ENCODE measurements at regions not wholly inside any gene's neighbourhood (a gene's known extent, or its start where the extent isn't known, plus 50 kb on each side); places are given as distances from the start of the nearest gene placed in this dataset.

GRCh38 chr9:23215688-23216087 is 610.4 kb downstream of the ELAVL2 start:
- no peak overlapping the region for H3K27ac ChIP-seq
- H3K9me3 ChIP-seq, result no peaks in the 10 kb centered on the region
- no peak overlapping the region for H3K4me3 ChIP-seq
- no peaks in the 10 kb centered on the region for H3K36me3 ChIP-seq
- intact Hi-C loops (cut with DNase I), result no loop called here
- H3K27me3 ChIP-seq (replicated peaks; ENCODE audit: insufficient read depth), result no peaks in the 10 kb centered on the region
- WGBS, result 71% methylated on average over 5 of the region's 5 CpGs
- no peaks in the 10 kb centered on the region for H3K4me1 ChIP-seq (replicated peaks)
- TF ChIP-seq POLR2AphosphoS5 (IDR thresholded peaks at IDR 0.05) (no peak), POLR2A (IDR thresholded peaks at IDR 0.05) (no peak)
- TF ChIP-seq, protein P1, sequence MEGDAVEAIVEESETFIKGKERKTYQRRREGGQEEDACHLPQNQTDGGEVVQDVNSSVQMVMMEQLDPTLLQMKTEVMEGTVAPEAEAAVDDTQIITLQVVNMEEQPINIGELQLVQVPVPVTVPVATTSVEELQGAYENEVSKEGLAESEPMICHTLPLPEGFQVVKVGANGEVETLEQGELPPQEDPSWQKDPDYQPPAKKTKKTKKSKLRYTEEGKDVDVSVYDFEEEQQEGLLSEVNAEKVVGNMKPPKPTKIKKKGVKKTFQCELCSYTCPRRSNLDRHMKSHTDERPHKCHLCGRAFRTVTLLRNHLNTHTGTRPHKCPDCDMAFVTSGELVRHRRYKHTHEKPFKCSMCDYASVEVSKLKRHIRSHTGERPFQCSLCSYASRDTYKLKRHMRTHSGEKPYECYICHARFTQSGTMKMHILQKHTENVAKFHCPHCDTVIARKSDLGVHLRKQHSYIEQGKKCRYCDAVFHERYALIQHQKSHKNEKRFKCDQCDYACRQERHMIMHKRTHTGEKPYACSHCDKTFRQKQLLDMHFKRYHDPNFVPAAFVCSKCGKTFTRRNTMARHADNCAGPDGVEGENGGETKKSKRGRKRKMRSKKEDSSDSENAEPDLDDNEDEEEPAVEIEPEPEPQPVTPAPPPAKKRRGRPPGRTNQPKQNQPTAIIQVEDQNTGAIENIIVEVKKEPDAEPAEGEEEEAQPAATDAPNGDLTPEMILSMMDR (IDR thresholded peaks at IDR 0.05), result no peak
- no peak for DNase-seq (ENCODE audit: low spot score)

DNA sequence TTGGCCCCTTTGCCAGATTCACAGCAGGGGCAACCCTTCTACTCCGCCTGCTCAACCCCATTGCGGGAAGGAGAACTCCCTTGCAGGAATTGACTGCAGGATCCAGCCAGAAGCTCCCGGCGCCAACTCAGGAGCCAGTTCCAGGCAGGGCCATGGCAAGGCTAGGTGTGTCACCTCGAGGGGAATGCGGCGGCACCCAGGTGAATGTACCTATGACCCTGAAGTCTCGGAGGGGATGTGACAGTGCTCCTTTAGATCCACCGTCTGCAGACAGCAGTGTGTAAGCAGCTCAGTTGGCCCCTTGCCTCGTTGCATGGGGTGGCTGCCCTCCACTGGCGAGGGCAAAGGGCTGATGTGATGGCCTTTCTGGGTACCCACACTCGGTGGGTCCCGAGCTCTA is 606.6 kb downstream of the ELAVL2 start:
- H3K4me1 ChIP-seq (replicated peaks), result no peaks in the 10 kb centered on the region
- H3K27me3 ChIP-seq (replicated peaks; ENCODE audit: insufficient read depth), result no peaks in the 10 kb centered on the region
- no peak overlapping the region for H3K27ac ChIP-seq
- TF ChIP-seq POLR2A (IDR thresholded peaks at IDR 0.05) (no peak), POLR2AphosphoS5 (IDR thresholded peaks at IDR 0.05) (no peak)
- TF ChIP-seq, protein P1 (IDR thresholded peaks at IDR 0.05), result no peak
- no peak for DNase-seq (ENCODE audit: low spot score)
- 84% methylated on average over 13 of the region's 13 CpGs for WGBS
- H3K36me3 ChIP-seq, result no peaks in the 10 kb centered on the region
- H3K4me3 ChIP-seq, result no peak overlapping the region
- H3K9me3 ChIP-seq, result no peaks in the 10 kb centered on the region
- intact Hi-C loops (cut with DNase I), result no loop called here

GRCh38 chr9:23220171-23220570 is 605.9 kb downstream of the ELAVL2 start:
- TF ChIP-seq POLR2A (IDR thresholded peaks at IDR 0.05) (no peak), POLR2AphosphoS5 (IDR thresholded peaks at IDR 0.05) (no peak)
- TF ChIP-seq, protein P1 (IDR thresholded peaks at IDR 0.05), result no peak
- intact Hi-C loops (cut with DNase I), result no loop called here
- H3K36me3 ChIP-seq, result no peaks in the 10 kb centered on the region
- H3K4me3 ChIP-seq, result no peak overlapping the region
- DNase-seq (ENCODE audit: low spot score), result no peak
- no peaks in the 10 kb centered on the region for H3K9me3 ChIP-seq
- no peaks in the 10 kb centered on the region for H3K4me1 ChIP-seq (replicated peaks)
- no peak overlapping the region for H3K27ac ChIP-seq
- H3K27me3 ChIP-seq (replicated peaks; ENCODE audit: insufficient read depth), result no peaks in the 10 kb centered on the region
- WGBS, result 83% methylated on average over 2 of the region's 2 CpGs

- no peaks in the 10 kb centered on the region for H3K36me3 ChIP-seq
- intact Hi-C loops (cut with DNase I), result no loop called here
- H3K27ac ChIP-seq, result no peak overlapping the region
- H3K4me3 ChIP-seq, result no peak overlapping the region
- 70% methylated on average over 3 of the region's 3 CpGs for WGBS
- TF ChIP-seq, protein P1 (IDR thresholded peaks at IDR 0.05), result no peak
- no peak for TF ChIP-seq POLR2AphosphoS5 (IDR thresholded peaks at IDR 0.05)
- TF ChIP-seq POLR2A (IDR thresholded peaks at IDR 0.05), result no peak
- H3K27me3 ChIP-seq (replicated peaks; ENCODE audit: insufficient read depth), result no peaks in the 10 kb centered on the region
- DNase-seq (ENCODE audit: low spot score), result no peak
- H3K4me1 ChIP-seq (replicated peaks), result no peaks in the 10 kb centered on the region
- no peaks in the 10 kb centered on the region for H3K9me3 ChIP-seq
Observed at GRCh38 chr9:23220957-23221356, 605.1 kb downstream of the ELAVL2 start.

DNA sequence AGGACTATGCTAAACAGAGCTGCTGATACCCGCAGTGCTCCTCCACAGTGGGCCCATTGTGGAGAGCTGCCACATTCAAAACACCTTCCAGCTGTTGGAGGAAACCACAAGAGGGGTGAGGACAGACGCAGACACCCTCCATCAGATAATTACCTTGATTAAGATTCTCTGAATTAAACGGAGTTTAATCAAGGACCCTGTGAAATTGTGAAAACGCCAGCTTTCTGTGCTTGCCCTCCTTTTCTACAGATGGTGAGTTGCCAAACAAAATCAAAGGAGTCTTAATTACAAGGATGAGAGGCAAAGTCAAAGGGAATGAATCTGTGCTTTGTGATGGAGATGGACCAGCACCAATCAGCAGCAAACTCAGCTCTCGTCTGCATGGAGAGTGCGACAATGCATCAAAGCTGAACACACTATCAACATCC is 596.1 kb downstream of the ELAVL2 start:
- intact Hi-C loops (cut with DNase I), result no loop called here
- 49% methylated on average over 6 of the region's 6 CpGs for WGBS
- Histone ChIP-seq H3K4me3 (no peak overlapping the region), H3K9me3 (no peaks in the 10 kb centered on the region), H3K27me3 (replicated peaks; ENCODE audit: insufficient read depth) (no peaks in the 10 kb centered on the region), H3K36me3 (no peaks in the 10 kb centered on the region), H3K4me1 (replicated peaks) (no peaks in the 10 kb centered on the region), H3K27ac (no peak overlapping the region)
- TF ChIP-seq POLR2A (IDR thresholded peaks at IDR 0.05), result no peak
- TF ChIP-seq POLR2AphosphoS5 (IDR thresholded peaks at IDR 0.05), result no peak
- TF ChIP-seq, protein P1 (IDR thresholded peaks at IDR 0.05), result no peak
- no peak for DNase-seq (ENCODE audit: low spot score)

Measured in prostate gland (tissue), 2 donors.